ENCODE measurements at regions not wholly inside any gene's neighbourhood (a gene's known extent, or its start where the extent isn't known, plus 50 kb on each side); places are given as distances from the start of the nearest gene placed in this dataset.

DNA sequence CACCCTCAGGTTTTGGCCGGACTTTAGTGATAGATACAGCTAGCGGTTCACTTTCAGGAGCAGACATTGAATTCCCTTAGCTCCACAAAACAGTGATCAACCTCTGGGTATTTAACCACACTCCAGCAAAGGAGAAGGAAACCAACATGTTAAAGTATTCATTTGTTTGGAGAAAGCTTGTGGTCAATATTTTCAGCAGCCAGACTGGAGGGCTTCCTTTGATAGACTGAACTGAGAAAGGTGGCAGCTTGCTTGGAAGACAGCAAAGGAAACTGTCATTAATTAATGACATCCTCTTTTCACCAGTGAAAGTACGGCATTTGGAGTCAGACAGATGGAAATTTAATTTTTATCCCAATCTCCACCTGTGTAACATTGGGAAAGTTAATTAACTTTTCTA, 289.1 kb upstream of the CLNK start:
- TF ChIP-seq YY1 (IDR thresholded peaks at IDR 0.05) (no peak), JUND (IDR thresholded peaks at IDR 0.05) (no peak), RAD21 (IDR thresholded peaks at IDR 0.05) (no peak), GABPA (IDR thresholded peaks at IDR 0.05 in 1 of 2, conservative IDR thresholded peaks at IDR 0.05 in 1 of 2) (no peak), SP1 (IDR thresholded peaks at IDR 0.05) (no peak), TAF1 (conservative IDR thresholded peaks at IDR 0.05) (no peak)
- TF ChIP-seq, protein P1, sequence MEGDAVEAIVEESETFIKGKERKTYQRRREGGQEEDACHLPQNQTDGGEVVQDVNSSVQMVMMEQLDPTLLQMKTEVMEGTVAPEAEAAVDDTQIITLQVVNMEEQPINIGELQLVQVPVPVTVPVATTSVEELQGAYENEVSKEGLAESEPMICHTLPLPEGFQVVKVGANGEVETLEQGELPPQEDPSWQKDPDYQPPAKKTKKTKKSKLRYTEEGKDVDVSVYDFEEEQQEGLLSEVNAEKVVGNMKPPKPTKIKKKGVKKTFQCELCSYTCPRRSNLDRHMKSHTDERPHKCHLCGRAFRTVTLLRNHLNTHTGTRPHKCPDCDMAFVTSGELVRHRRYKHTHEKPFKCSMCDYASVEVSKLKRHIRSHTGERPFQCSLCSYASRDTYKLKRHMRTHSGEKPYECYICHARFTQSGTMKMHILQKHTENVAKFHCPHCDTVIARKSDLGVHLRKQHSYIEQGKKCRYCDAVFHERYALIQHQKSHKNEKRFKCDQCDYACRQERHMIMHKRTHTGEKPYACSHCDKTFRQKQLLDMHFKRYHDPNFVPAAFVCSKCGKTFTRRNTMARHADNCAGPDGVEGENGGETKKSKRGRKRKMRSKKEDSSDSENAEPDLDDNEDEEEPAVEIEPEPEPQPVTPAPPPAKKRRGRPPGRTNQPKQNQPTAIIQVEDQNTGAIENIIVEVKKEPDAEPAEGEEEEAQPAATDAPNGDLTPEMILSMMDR (IDR thresholded peaks at IDR 0.05; ENCODE audit: low read depth, low read length, missing input control), result no peak
- TF ChIP-seq, protein P2, sequence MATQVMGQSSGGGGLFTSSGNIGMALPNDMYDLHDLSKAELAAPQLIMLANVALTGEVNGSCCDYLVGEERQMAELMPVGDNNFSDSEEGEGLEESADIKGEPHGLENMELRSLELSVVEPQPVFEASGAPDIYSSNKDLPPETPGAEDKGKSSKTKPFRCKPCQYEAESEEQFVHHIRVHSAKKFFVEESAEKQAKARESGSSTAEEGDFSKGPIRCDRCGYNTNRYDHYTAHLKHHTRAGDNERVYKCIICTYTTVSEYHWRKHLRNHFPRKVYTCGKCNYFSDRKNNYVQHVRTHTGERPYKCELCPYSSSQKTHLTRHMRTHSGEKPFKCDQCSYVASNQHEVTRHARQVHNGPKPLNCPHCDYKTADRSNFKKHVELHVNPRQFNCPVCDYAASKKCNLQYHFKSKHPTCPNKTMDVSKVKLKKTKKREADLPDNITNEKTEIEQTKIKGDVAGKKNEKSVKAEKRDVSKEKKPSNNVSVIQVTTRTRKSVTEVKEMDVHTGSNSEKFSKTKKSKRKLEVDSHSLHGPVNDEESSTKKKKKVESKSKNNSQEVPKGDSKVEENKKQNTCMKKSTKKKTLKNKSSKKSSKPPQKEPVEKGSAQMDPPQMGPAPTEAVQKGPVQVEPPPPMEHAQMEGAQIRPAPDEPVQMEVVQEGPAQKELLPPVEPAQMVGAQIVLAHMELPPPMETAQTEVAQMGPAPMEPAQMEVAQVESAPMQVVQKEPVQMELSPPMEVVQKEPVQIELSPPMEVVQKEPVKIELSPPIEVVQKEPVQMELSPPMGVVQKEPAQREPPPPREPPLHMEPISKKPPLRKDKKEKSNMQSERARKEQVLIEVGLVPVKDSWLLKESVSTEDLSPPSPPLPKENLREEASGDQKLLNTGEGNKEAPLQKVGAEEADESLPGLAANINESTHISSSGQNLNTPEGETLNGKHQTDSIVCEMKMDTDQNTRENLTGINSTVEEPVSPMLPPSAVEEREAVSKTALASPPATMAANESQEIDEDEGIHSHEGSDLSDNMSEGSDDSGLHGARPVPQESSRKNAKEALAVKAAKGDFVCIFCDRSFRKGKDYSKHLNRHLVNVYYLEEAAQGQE (IDR thresholded peaks at IDR 0.05), result no peak
- TF ChIP-seq, protein P3, sequence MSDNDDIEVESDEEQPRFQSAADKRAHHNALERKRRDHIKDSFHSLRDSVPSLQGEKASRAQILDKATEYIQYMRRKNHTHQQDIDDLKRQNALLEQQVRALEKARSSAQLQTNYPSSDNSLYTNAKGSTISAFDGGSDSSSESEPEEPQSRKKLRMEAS (IDR thresholded peaks at IDR 0.05), result no peak
- TF ChIP-seq, protein P4, sequence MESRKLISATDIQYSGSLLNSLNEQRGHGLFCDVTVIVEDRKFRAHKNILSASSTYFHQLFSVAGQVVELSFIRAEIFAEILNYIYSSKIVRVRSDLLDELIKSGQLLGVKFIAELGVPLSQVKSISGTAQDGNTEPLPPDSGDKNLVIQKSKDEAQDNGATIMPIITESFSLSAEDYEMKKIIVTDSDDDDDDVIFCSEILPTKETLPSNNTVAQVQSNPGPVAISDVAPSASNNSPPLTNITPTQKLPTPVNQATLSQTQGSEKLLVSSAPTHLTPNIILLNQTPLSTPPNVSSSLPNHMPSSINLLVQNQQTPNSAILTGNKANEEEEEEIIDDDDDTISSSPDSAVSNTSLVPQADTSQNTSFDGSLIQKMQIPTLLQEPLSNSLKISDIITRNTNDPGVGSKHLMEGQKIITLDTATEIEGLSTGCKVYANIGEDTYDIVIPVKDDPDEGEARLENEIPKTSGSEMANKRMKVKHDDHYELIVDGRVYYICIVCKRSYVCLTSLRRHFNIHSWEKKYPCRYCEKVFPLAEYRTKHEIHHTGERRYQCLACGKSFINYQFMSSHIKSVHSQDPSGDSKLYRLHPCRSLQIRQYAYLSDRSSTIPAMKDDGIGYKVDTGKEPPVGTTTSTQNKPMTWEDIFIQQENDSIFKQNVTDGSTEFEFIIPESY (IDR thresholded peaks at IDR 0.05), result no peak
- TF ChIP-seq, protein P5, sequence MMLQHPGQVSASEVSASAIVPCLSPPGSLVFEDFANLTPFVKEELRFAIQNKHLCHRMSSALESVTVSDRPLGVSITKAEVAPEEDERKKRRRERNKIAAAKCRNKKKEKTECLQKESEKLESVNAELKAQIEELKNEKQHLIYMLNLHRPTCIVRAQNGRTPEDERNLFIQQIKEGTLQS (IDR thresholded peaks at IDR 0.05), result no peak

Data from liver (tissue), 3 donors.